Endothelial cell of umbilical vein (primary cell): ENCODE measurements at regions not wholly inside any gene's neighbourhood (a gene's known extent, or its start where the extent isn't known, plus 50 kb on each side); places are given as distances from the start of the nearest gene placed in this dataset.

ENCODE experiments used
- CTCF ChIP-seq, 2 donors: IDR thresholded peaks; 1 replicate in 1 of 2; 2 replicates in 1 of 2; pipeline ENCODE4 v1.5.1; 2011; ENCODE audit warnings: low read length in 2 of 2, mild to moderate bottlenecking in 2 of 2, moderate library complexity in 2 of 2, control low read depth in 1 of 2, inconsistent platforms in 1 of 2, low read depth in 1 of 2; ENCODE audit not compliant: insufficient read depth in 1 of 2; ENCODE audit errors: extremely low read depth in 1 of 2
- EZH2 ChIP-seq: IDR thresholded peaks from 2 replicates; pipeline ENCODE4 v1.6.1; 2012; ENCODE audit warnings: borderline replicate concordance, low read depth, mild to moderate bottlenecking, moderate library complexity, low read length, inconsistent platforms; ENCODE audit not compliant: severe bottlenecking
- FOS ChIP-seq: IDR thresholded peaks from 2 replicates; pipeline ENCODE4 v1.6.1; 2011; ENCODE audit warnings: mild to moderate bottlenecking, low read length, moderate library complexity, borderline replicate concordance; ENCODE audit not compliant: insufficient read depth
- GATA2 ChIP-seq: IDR thresholded peaks from 2 replicates; pipeline ENCODE4 v1.7.0; 2011; ENCODE audit warnings: low read depth, mild to moderate bottlenecking, moderate library complexity, mixed read lengths, low read length; ENCODE audit not compliant: insufficient read length, insufficient read depth
- JUN ChIP-seq: IDR thresholded peaks from 2 replicates; pipeline ENCODE4 v1.6.1; 2011; ENCODE audit warnings: borderline replicate concordance, low read depth; ENCODE audit not compliant: insufficient read length, insufficient read depth
- MAX ChIP-seq: IDR thresholded peaks from 2 replicates; pipeline ENCODE4 v1.6.1; 2011; ENCODE audit not compliant: insufficient read depth, insufficient read length
- MYC ChIP-seq: IDR thresholded peaks from one replicate; pipeline ENCODE4 v1.6.1; 2011; ENCODE audit warnings: mild to moderate bottlenecking, low read depth, low read length
- POLR2A ChIP-seq: IDR thresholded peaks from 2 replicates; pipeline ENCODE4 v1.6.1; 2012; ENCODE audit warnings: low read depth, mild to moderate bottlenecking, control low read depth, low read length
- POLR2AphosphoS5 ChIP-seq: IDR thresholded peaks from 2 replicates; pipeline ENCODE4 v1.6.1; 2012; ENCODE audit warnings: low read depth, mild to moderate bottlenecking, control low read depth, low read length, moderate library complexity; ENCODE audit not compliant: insufficient read depth

- TF ChIP-seq JUN (no peak), CTCF (IDR thresholded peaks at IDR 0.05; ENCODE audit: extremely low read depth in 1 of 2, insufficient read depth in 1 of 2, low read depth in 1 of 2, low read length in 2 of 2) (no peak), POLR2A (no peak), MAX (no peak), EZH2 (no peak), MYC (no peak), POLR2AphosphoS5 (no peak), GATA2 (no peak), FOS (no peak)
Measured at GRCh38 chr2:211187602-211188001, 631.2 kb downstream of the CPS1 start.
